K562 (cell line): ENCODE measurements at regions not wholly inside any gene's neighbourhood (a gene's known extent, or its start where the extent isn't known, plus 50 kb on each side); places are given as distances from the start of the nearest gene placed in this dataset.

ENCODE experiments used
- ATAC-seq: fragments of 200-7000 bp; cut with Tn5 transposase; 3 replicates; pipeline ENCODE4 v1.9.1; 2020; ENCODE audit warnings: moderate library complexity
- BruUV-seq: library from RNA; stranded (reverse); fragments of 400-500 nt; replicated peaks from 2 replicates; lab custom pipeline; 2021; lab: Mats Ljungman, UMichigan
- CTCF ChIA-PET: fragments of 300-600 bp; formaldehyde crosslinking; extraction: SDS; loops from one replicate; lab custom pipeline; 2021; ENCODE audit warnings: low intra/inter-chr PET ratio; lab: Yijun Ruan, JAX
- POLR2A ChIA-PET: fragments of 300-600, 350-650 bp; sonication (Branson Sonifier 250); formaldehyde crosslinking; extraction: SDS; loops from one replicate; lab custom pipeline; 2021; ENCODE audit warnings: antibody characterized with exemption, inconsistent platforms; lab: Yijun Ruan, JAX
- DNase-seq, 4 experiments: peaks; one replicate each; pipeline versions ENCODE4 v3.0.0 to v3.0.0-alpha.2; 2011 to 2018; ENCODE audit warnings: low spot score in 3 of 4, mixed read lengths in 3 of 4; ENCODE audit errors: extremely low read depth in 1 of 4
- FAIRE-seq: peaks from 2 replicates; lab custom pipeline; 2011; peaks lifted over from hg19 to GRCh38; lab: Jason Lieb, UNC
- H2AFZ ChIP-seq: 2 replicates; pipeline ENCODE4 v1.6.0; 2011; ENCODE audit warnings: low read depth, low read length, control low read depth, inconsistent platforms
- H3K27ac ChIP-seq: fragments of 200-600 bp; 3 replicates; pipeline ENCODE4 v1.8.0; 2011; ENCODE audit warnings: low read depth, mild to moderate bottlenecking, control low read depth, inconsistent platforms, low read length, moderate library complexity, mixed read lengths; ENCODE audit errors: extremely low read depth
- H3K27me3 ChIP-seq, 2 experiments: fragments of 300-600 bp in 1 of 2; 2 replicates in 1 of 2; 3 replicates in 1 of 2; pipeline versions ENCODE4 v1.6.0 to v1.8.0; 2011; ENCODE audit warnings: inconsistent platforms in 2 of 2, low read length in 2 of 2, mild to moderate bottlenecking in 1 of 2, mixed read lengths in 1 of 2, moderate library complexity in 1 of 2; ENCODE audit not compliant: control insufficient read depth in 2 of 2, insufficient read depth in 2 of 2
- H3K36me3 ChIP-seq: fragments of 300-600 bp; 3 replicates; pipeline ENCODE4 v1.8.0; 2011; ENCODE audit warnings: mild to moderate bottlenecking, low read length, inconsistent platforms; ENCODE audit not compliant: control insufficient read depth, insufficient read depth
- H3K4me1 ChIP-seq, 2 experiments: fragments of 200-600 bp in 1 of 2; replicated peaks in 1 of 2; 2 replicates in 1 of 2; 3 replicates in 1 of 2; pipeline versions ENCODE4 v1.5.1 to v1.8.0; 2011; ENCODE audit warnings: inconsistent platforms in 2 of 2, low read length in 2 of 2, mild to moderate bottlenecking in 1 of 2, mixed read lengths in 1 of 2, moderate library complexity in 1 of 2; ENCODE audit not compliant: control insufficient read depth in 2 of 2, insufficient read depth in 2 of 2
- H3K4me2 ChIP-seq: 2 replicates; pipeline ENCODE4 v1.6.1; 2011; ENCODE audit warnings: low read length, control low read depth, inconsistent platforms, mixed read lengths; ENCODE audit not compliant: insufficient read depth
- H3K4me3 ChIP-seq: fragments of 200-600 bp; sonication (generic), shearing (Covaris generic); 2 replicates; pipeline ENCODE4 v1.5.1; 2016; ENCODE audit warnings: control low read depth, inconsistent platforms
- H3K79me2 ChIP-seq: fragments of 200-600 bp; 3 replicates; pipeline ENCODE4 v1.8.0; 2011; ENCODE audit warnings: low read length, inconsistent platforms; ENCODE audit not compliant: control insufficient read depth, insufficient read depth
- H3K9ac ChIP-seq, 2 experiments: 2 replicates each; pipeline versions ENCODE4 v1.6.0 to v1.6.1; 2011; ENCODE audit warnings: low read depth in 2 of 2, low read length in 2 of 2, control low read depth in 1 of 2, inconsistent platforms in 1 of 2, mild to moderate bottlenecking in 1 of 2, mixed read lengths in 1 of 2; ENCODE audit not compliant: insufficient read depth in 1 of 2
- H3K9me1 ChIP-seq: one replicate; pipeline ENCODE4 v1.6.0; 2011; ENCODE audit warnings: inconsistent platforms, mild to moderate bottlenecking, low read length, moderate library complexity; ENCODE audit not compliant: control insufficient read depth, insufficient read depth
- H3K9me3 ChIP-seq: replicated peaks from 2 replicates; pipeline ENCODE4 v1.5.1; 2011; ENCODE audit warnings: low read depth, low read length, inconsistent platforms; ENCODE audit not compliant: control insufficient read depth, insufficient read depth
- H4K20me1 ChIP-seq: replicated peaks from 2 replicates; pipeline ENCODE4 v1.6.1; 2011; ENCODE audit warnings: low read length, inconsistent platforms, mixed read lengths; ENCODE audit not compliant: control insufficient read depth, insufficient read depth
- ATF7 ChIP-seq: fragments of 450-650 bp; IDR thresholded peaks from 2 replicates; pipeline ENCODE4 v1.7.1; 2014; ENCODE audit warnings: mild to moderate bottlenecking, moderate library complexity
- GABPA ChIP-seq: fragments of 200-800 bp; sonication (Bioruptor generic); conservative IDR thresholded peaks from 2 replicates; pipeline ENCODE4 v1.6.1; 2016; ENCODE audit warnings: low read depth, missing genetic modification characterization, missing compliant biosample characterization
- JUNB ChIP-seq: fragments of 450-650 bp; formaldehyde crosslinking; conservative IDR thresholded peaks from 2 replicates; pipeline ENCODE4 v1.4.0; 2020; ENCODE audit warnings: mild to moderate bottlenecking
- KAT8 ChIP-seq: fragments of 450-650 bp; IDR thresholded peaks from 2 replicates; pipeline ENCODE4 v1.6.1; 2016; ENCODE audit warnings: low read depth, mild to moderate bottlenecking
- NRF1 ChIP-seq, 2 experiments: fragments of 450-650 bp; IDR thresholded peaks in 1 of 2; conservative IDR thresholded peaks in 1 of 2; 2 replicates each; pipeline ENCODE4 v1.6.1; 2014; ENCODE audit warnings: mild to moderate bottlenecking in 2 of 2
- POLR2H ChIP-seq: IDR thresholded peaks from 2 replicates; pipeline ENCODE4 v1.6.1; 2016; ENCODE audit warnings: missing genetic modification characterization, low read depth, mild to moderate bottlenecking, control low read depth, missing compliant biosample characterization, moderate library complexity
- RBM39 ChIP-seq: fragments of 200-400 bp; formaldehyde crosslinking; optimal IDR thresholded peaks from 2 replicates; pipeline ENCODE3; 2018; ENCODE audit warnings: low read depth, low read length
- RFX5 ChIP-seq: IDR thresholded peaks from 2 replicates; pipeline ENCODE4 v1.6.1; 2011; ENCODE audit warnings: low read depth, mild to moderate bottlenecking, improper control_type of control experiment, low read length
- SMAD2 ChIP-seq: fragments of 150-350 bp; IDR thresholded peaks from 2 replicates; pipeline ENCODE4 v1.6.1; 2014; ENCODE audit warnings: low read depth, mild to moderate bottlenecking, low read length
- TFAM ChIP-seq: fragments of 250-450 bp; sonication (Bioruptor Pico); conservative IDR thresholded peaks from 2 replicates; pipeline ENCODE4 v1.5.0; 2021; ENCODE audit warnings: mild to moderate bottlenecking, moderate library complexity
- TGIF2 ChIP-seq: sonication (generic); formaldehyde crosslinking; IDR thresholded peaks from 2 replicates; pipeline ENCODE4 v1.8.1; 2022; ENCODE audit warnings: mild to moderate bottlenecking, missing genetic modification reagents, moderate library complexity
- ZFP30 ChIP-seq: fragments of 250-450 bp; sonication (Bioruptor Pico); IDR thresholded peaks from 2 replicates; pipeline ENCODE4 v1.8.0; 2022; ENCODE audit warnings: moderate library complexity, mild to moderate bottlenecking, inconsistent platforms, borderline replicate concordance
- WGBS: fragments of 100-300 bp; shearing (Covaris generic); methylation state at CpG from one replicate; pipeline ENCODE4 v1.1.6; 2016; ENCODE audit warnings: low coverage, mixed read lengths; ENCODE audit not compliant: insufficient coverage; ENCODE audit errors: missing lambda C conversion rate; 5-methylcytosine and 5-hydroxymethylcytosine counted together
- in situ Hi-C: fragments of 300-500 bp; cut with MboI; formaldehyde crosslinking; loops from 4 replicates; pipeline ENCODE4 v1.15.0; 2018; ENCODE audit warnings: inconsistent platforms, mixed read lengths
- intact Hi-C: fragments of 100-400 bp; cut with micrococcal nuclease; formaldehyde crosslinking; loops from 2 replicates; pipeline ENCODE4 v1.14.2; 2022
- TF ChIP-seq, protein P1 (sequence below), 2 experiments: IDR thresholded peaks; 2 replicates each; pipeline ENCODE4 v1.6.1; 2011; ENCODE audit warnings: borderline replicate concordance in 1 of 2, control low read depth in 1 of 2, low read depth in 1 of 2, low read length in 1 of 2, mild to moderate bottlenecking in 1 of 2, mixed read lengths in 1 of 2, moderate library complexity in 1 of 2; ENCODE audit not compliant: insufficient read depth in 1 of 2, insufficient read length in 1 of 2, poor library complexity in 1 of 2, severe bottlenecking in 1 of 2; ENCODE audit errors: extremely low read depth in 1 of 2

DNA sequence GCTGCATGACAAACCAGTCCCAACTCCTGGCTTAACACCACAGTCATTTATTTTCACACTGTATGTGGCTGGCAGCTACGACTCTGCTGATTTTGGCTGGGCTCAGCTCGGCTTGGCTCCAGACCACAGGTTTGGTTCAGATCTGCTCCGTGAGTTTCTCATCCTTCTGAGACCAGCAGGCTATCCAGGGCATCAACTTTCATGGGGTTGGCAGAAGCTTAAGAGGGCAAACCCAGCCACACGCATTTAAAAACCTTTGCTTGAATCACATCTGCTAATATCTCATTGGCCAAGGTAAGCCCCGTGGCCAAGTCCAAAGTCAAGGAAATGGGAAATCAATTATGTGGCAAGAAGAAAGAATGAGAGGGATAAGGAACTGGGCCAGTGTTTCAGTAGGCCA, 574.2 kb downstream of the MATN1 start:
- DNase-seq (no peak), ATAC-seq (no peak), FAIRE-seq (no peak)
- no peak overlapping the region for H3K4me2 ChIP-seq
- POLR2A ChIA-PET, result interaction anchor here (1.0 kb wide), 2 partner anchors 15 to 20 kb away, joined by 3 read pairs; no protein-coding TSS in a partner anchor
- CTCF ChIA-PET, result no interaction called here
- no peaks in the 10 kb centered on the region for H3K79me2 ChIP-seq
- no peak overlapping the region for H3K9ac ChIP-seq
- no peaks in the 10 kb centered on the region for H4K20me1 ChIP-seq
- no peak overlapping the region for H3K27ac ChIP-seq
- in situ Hi-C loops, result no loop called here
- TF ChIP-seq, protein P1, sequence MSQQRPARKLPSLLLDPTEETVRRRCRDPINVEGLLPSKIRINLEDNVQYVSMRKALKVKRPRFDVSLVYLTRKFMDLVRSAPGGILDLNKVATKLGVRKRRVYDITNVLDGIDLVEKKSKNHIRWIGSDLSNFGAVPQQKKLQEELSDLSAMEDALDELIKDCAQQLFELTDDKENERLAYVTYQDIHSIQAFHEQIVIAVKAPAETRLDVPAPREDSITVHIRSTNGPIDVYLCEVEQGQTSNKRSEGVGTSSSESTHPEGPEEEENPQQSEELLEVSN (IDR thresholded peaks at IDR 0.05; ENCODE audit: borderline replicate concordance in 1 of 2, extremely low read depth in 1 of 2, insufficient read depth in 1 of 2, insufficient read length in 1 of 2, low read depth in 1 of 2, low read length in 1 of 2, poor library complexity in 1 of 2, severe bottlenecking in 1 of 2), result no peak
- TF ChIP-seq SMAD2, result no peak
- TF ChIP-seq RBM39, result no peak
- TF ChIP-seq ATF7, result no peak
- no peak for TF ChIP-seq GABPA (tag)
- TF ChIP-seq JUNB, result no peak
- TF ChIP-seq ZFP30 (CRISPR knock-in tag), result no peak
- TF ChIP-seq KAT8, result no peak
- TF ChIP-seq TFAM (CRISPR knock-in tag), result no peak
- TF ChIP-seq TGIF2 (CRISPR knock-in tag), result no peak
- TF ChIP-seq RFX5, result no peak
- no peak for TF ChIP-seq POLR2H (tag)
- no peak for TF ChIP-seq NRF1 (conservative IDR thresholded peaks at IDR 0.05 in 1 of 2, IDR thresholded peaks at IDR 0.05 in 1 of 2)
- H3K27me3 ChIP-seq, result peaks cover 2 to 12% of the 10 kb centered on the region in 2 experiments; a peak in 2 of 5 replicates
- H3K9me1 ChIP-seq, result no peaks in the 10 kb centered on the region
- no TSS peak for BruUV-seq
- no peaks in the 10 kb centered on the region for H3K4me1 ChIP-seq
- H2AFZ ChIP-seq, result no peak overlapping the region
- H3K36me3 ChIP-seq, result no peaks in the 10 kb centered on the region
- WGBS, result 3% methylated on average over 5 of the region's 5 CpGs
- no peaks in the 10 kb centered on the region for H3K9me3 ChIP-seq
- intact Hi-C loops, result no loop called here
- no peak overlapping the region for H3K4me3 ChIP-seq
